ENCODE measurements at regions not wholly inside any gene's neighbourhood (a gene's known extent, or its start where the extent isn't known, plus 50 kb on each side); places are given as distances from the start of the nearest gene placed in this dataset.

GRCh38 chr10:32121648-32122047 is 65.4 kb upstream of the KIF5B start:
- Histone ChIP-seq H4K20me1 (replicated peaks; ENCODE audit: control insufficient read depth, insufficient read depth, low read length) (no peaks in the 10 kb centered on the region), H3K36me3 (ENCODE audit: control insufficient read depth, insufficient read depth, low read length) (no peaks in the 10 kb centered on the region), H3K27me3 (ENCODE audit: control insufficient read depth in 2 of 2, insufficient read depth in 2 of 2, low read length in 2 of 2) (peaks cover 0 to 4% of the 10 kb centered on the region in 2 experiments; a peak in 3 of 5 replicates), H3K4me3 (no peak overlapping the region), H3K4me1 (replicated peaks in 1 of 2; ENCODE audit: control insufficient read depth in 2 of 2, insufficient read depth in 2 of 2, low read length in 2 of 2) (no peaks in the 10 kb centered on the region; a peak in 1 of 5 replicates), H3K9me1 (ENCODE audit: control insufficient read depth, insufficient read depth, low read length) (no peaks in the 10 kb centered on the region), H3K79me2 (ENCODE audit: control insufficient read depth, insufficient read depth, low read length) (no peaks in the 10 kb centered on the region), H3K4me2 (ENCODE audit: insufficient read depth, low read length) (no peak overlapping the region), H2AFZ (ENCODE audit: low read depth, low read length) (no peak overlapping the region), H3K9me3 (replicated peaks; ENCODE audit: control insufficient read depth, insufficient read depth, low read depth, low read length) (no peaks in the 10 kb centered on the region), H3K9ac (ENCODE audit: insufficient read depth in 1 of 2, low read depth in 2 of 2, low read length in 2 of 2) (no peak overlapping the region), H3K27ac (ENCODE audit: extremely low read depth, low read depth, low read length) (no peak overlapping the region)
- ATAC-seq (no peak), FAIRE-seq (no peak), DNase-seq (ENCODE audit: extremely low read depth in 1 of 4, low spot score in 3 of 4) (no peak)
- TF ChIP-seq JUN (IDR thresholded peaks at IDR 0.05; ENCODE audit: borderline replicate concordance, low read depth, low read length) (no peak), JUN (CRISPR knock-in tag; IDR thresholded peaks at IDR 0.05; ENCODE audit: borderline replicate concordance) (no peak), NCOA6 (IDR thresholded peaks at IDR 0.05) (no peak), ZNF184 (CRISPR knock-in tag; IDR thresholded peaks at IDR 0.05) (no peak), FOS (IDR thresholded peaks at IDR 0.05; ENCODE audit: extremely low read depth, insufficient read length) (no peak), ZNF57 (CRISPR knock-in tag; IDR thresholded peaks at IDR 0.05) (no peak), TEAD4 (IDR thresholded peaks at IDR 0.05; ENCODE audit: low read length) (no peak), TEAD4 (CRISPR knock-in tag; IDR thresholded peaks at IDR 0.05; ENCODE audit: borderline replicate concordance) (no peak), CTCF (IDR thresholded peaks at IDR 0.05 in 2 of 3, conservative IDR thresholded peaks at IDR 0.05 in 1 of 3; ENCODE audit: insufficient read depth in 2 of 3, low read depth in 1 of 3, low read length in 3 of 3) (no peak), ESRRB (CRISPR knock-in tag; IDR thresholded peaks at IDR 0.05; ENCODE audit: borderline replicate concordance) (no peak), TBP (optimal IDR thresholded peaks at IDR 0.05; ENCODE audit: low read depth, low read length) (no peak), ZFX (CRISPR knock-in tag; IDR thresholded peaks at IDR 0.05) (no peak), NR2C1 (IDR thresholded peaks at IDR 0.05) (no peak), NR2C1 (tag; IDR thresholded peaks at IDR 0.05) (no peak)
- TF ChIP-seq, protein P1, sequence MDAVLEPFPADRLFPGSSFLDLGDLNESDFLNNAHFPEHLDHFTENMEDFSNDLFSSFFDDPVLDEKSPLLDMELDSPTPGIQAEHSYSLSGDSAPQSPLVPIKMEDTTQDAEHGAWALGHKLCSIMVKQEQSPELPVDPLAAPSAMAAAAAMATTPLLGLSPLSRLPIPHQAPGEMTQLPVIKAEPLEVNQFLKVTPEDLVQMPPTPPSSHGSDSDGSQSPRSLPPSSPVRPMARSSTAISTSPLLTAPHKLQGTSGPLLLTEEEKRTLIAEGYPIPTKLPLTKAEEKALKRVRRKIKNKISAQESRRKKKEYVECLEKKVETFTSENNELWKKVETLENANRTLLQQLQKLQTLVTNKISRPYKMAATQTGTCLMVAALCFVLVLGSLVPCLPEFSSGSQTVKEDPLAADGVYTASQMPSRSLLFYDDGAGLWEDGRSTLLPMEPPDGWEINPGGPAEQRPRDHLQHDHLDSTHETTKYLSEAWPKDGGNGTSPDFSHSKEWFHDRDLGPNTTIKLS (IDR thresholded peaks at IDR 0.05; ENCODE audit: borderline replicate concordance, low read depth), result no peak
- POLR2A ChIA-PET, result no interaction called here
- CTCF ChIA-PET (ENCODE audit: low intra/inter-chr PET ratio), result no interaction called here
- intact Hi-C loops (cut with micrococcal nuclease), result no loop called here
- in situ Hi-C loops (cut with MboI), result no loop called here
- BruUV-seq (replicated peaks), result no TSS peak
- 7% methylated on average over 4 of the region's 4 CpGs for WGBS (ENCODE audit: insufficient coverage, low coverage, missing lambda C conversion rate)

Data from K562 (cell line).